Neural cell (in vitro differentiated cells): ENCODE measurements at regions not wholly inside any gene's neighbourhood (a gene's known extent, or its start where the extent isn't known, plus 50 kb on each side); places are given as distances from the start of the nearest gene placed in this dataset.

Source experiments
- REST ChIP-seq: IDR thresholded peaks from 2 replicates; pipeline ENCODE4 v1.6.1; 2012; ENCODE audit warnings: borderline replicate concordance
- TF ChIP-seq, protein P1 (sequence below): fragments of 450-650 bp; IDR thresholded peaks from 2 replicates; pipeline ENCODE4 v1.5.1; 2014; ENCODE audit warnings: antibody characterized with exemption, mild to moderate bottlenecking, moderate library complexity; ENCODE audit not compliant: poor library complexity, severe bottlenecking

DNA sequence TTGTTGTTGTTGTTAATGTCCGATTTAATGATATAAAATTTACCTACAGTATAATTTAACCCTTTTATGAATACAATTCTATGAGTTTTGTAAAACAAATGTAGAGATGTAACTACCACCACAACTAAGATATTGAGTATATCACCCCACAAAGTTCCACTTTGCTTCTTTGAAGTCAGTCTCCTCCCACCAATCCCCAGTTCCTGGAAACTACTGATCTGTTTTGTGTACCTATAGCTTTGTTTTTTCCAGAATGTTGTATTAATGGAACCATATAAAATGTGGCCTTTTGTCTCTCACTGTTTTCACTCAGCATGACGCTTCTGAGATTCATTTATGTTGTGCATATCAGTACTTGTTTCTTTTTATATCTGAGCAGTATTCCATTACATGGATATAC, 52.3 kb upstream of the FAM9C start:
- no peak for TF ChIP-seq REST
- TF ChIP-seq, protein P1, sequence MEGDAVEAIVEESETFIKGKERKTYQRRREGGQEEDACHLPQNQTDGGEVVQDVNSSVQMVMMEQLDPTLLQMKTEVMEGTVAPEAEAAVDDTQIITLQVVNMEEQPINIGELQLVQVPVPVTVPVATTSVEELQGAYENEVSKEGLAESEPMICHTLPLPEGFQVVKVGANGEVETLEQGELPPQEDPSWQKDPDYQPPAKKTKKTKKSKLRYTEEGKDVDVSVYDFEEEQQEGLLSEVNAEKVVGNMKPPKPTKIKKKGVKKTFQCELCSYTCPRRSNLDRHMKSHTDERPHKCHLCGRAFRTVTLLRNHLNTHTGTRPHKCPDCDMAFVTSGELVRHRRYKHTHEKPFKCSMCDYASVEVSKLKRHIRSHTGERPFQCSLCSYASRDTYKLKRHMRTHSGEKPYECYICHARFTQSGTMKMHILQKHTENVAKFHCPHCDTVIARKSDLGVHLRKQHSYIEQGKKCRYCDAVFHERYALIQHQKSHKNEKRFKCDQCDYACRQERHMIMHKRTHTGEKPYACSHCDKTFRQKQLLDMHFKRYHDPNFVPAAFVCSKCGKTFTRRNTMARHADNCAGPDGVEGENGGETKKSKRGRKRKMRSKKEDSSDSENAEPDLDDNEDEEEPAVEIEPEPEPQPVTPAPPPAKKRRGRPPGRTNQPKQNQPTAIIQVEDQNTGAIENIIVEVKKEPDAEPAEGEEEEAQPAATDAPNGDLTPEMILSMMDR, result no peak
